ENCODE measurements at regions not wholly inside any gene's neighbourhood (a gene's known extent, or its start where the extent isn't known, plus 50 kb on each side); places are given as distances from the start of the nearest gene placed in this dataset.

DNA sequence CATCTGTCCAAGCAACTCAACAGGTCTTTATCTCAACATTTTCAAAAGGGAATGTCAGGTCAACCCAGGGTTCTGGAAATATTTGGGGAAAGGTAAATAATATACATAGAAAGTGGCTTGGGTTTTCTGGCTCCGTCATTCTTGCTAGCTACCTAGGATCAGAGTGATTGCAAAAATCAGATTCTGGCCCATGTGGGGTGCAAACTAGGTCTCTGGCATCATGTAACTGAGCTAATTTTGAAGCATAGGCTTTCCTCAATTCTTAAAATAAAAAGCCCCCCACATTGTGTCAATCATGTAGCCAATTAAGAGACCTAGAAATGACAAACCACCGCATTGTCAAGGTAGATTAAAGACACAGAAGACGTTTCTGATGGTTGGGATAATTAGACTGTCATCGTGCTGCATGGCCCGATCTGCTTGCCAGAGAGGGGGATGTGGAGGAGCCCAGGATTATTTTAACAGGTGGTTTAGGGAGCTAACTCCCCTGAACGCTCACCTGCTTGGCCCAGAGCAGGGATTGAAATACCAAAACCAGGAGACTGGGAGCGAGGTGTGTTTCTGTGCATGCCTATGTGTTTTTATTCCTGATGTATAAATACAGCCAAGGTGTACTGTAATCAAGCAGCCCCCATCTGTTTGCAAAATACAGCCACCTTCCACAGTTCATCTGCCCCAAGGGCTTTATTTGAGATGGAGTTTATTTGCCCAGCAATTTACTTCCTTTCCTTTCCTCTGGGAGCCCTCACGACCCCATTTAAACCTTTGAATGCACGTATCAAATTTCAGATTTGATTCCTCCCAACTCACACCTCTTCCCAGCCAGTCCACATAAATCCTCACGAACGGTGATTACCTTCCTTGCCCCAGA is 189.5 kb downstream of the TTC8 start:
- no peak for DNase-seq (ENCODE audit: low read depth in 4 of 4, low spot score in 3 of 4)

DNA sequence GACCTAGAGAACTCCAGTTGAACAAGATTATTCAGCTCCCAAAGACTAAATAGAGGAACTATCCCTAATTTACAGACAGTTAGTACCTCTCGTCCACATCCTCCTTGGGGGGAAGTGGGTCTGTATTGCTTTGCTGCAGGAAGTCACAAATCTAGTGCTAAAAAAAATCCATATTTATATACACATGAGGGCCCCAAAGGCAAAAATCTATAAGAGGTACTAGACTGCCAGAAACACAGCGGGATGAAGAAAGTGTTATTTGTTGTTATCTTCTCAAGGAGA is 190.1 kb downstream of the TTC8 start:
- DNase-seq (ENCODE audit: low read depth in 4 of 4, low spot score in 3 of 4), result no peak

DNA sequence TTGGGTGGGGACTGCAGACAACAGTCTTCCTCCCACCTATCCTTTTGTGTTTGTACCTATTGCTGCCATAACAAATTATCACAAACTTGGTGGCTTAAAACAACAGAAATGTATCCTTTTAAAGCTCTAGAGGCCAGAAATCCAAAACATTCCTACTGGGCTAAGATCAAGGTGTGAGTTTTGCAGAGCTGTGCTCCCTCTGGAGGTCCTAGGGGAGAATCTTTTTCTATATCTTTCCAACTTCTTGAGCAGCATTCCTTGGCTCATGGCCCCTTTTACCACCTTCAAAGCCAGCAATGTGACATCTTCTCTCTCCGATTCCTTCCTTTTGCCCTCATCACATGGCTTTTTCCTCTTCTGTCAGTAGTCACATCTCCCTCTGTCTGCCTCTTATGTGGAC is 190.6 kb downstream of the TTC8 start:
- no peak for DNase-seq (ENCODE audit: low read depth in 4 of 4, low spot score in 3 of 4)

DNA sequence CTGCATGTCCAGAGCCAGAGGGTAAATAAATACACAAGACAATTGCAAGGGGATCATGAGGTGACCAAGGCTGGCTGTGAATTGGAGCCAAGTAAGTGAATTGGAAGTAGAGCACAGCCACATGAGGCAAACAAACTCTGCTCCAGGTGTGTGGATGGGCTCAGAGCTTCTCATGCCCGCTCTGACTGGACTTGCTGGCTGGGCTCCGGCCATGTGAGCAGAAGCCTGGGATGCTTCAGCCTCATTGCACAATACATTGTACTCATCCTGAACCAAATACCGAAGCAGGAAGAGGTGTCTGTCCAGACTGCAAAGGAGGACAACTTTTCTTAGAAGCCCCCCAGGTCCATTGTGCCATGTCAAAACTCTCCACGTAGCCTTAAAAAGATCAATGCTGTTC is 193.0 kb downstream of the TTC8 start:
- DNase-seq (ENCODE audit: low read depth in 4 of 4, low spot score in 3 of 4), result no peak

DNA sequence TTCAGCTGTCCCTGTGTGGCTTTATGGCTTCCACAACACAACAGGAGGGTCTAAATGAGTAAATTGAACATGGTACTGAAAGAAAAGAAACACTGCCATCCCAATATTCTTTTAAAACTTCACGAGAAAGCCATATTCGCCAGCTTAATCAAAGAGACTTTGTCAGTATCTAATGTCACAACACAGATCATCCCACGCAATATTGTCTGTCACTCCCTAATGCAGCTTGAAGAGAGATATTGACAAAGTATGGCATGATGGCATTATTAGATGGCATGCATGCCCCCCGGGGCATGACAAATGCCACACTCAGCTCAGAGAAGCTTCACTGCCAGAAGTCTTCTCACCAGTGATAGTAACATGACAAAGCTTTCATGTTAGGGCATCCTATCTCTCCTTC is 197.8 kb downstream of the TTC8 start:
- DNase-seq (ENCODE audit: low read depth in 4 of 4, low spot score in 3 of 4), result no peak

DNA sequence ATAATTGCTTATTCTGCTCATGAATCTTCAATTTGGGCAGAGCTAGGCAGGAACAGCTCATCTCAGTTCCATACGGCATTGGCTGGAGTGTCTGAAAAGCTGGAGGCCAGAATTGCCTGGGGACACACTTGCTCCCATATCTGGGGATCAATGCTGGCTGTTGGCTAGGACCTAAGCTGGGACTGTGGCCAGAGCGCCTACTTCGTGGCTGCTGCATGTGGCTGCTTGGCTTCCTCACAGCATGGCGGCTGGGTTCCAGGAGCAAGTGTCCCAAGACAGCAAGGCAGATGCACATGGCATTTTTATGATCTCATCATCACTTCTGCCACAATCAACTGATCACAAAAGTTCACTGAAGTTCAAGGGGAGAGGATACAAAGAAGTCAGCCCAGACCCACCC is 200.2 kb downstream of the TTC8 start:
- no peak for DNase-seq (ENCODE audit: low read depth in 4 of 4, low spot score in 3 of 4)

DNA sequence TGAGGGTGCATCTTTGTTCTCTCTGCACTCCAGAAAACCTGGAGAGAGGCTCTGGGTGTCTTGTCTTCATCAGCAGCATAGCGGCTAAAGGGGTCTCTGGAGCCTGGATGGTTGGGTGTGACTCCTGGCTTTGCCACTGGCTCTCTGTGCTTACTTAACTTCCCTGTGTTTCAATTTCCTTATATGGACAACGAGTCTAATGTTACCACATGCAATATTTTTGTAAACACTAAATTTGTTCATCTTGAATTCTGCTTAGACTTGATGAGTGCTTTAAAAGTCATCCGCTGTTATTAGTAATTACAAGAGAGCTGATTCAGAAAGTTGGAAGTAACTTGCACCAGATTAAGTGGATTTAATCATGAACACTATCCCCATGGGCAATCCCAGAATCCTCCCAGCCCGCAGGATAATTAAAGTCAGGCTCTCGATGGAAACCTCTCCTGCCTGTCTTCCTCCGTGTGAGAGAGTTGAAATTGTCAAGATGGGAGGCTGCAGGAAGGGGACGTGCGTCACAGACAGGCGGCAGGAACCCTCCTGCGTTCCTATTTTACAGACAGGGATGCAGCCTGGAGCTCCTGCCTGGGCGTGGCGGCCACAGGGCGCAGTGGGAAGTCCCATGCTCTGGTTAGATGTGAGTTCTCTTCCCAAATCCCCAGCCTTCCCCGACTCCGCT is 201.2 kb downstream of the TTC8 start:
- no peak for DNase-seq (ENCODE audit: low read depth in 4 of 4, low spot score in 3 of 4)

DNA sequence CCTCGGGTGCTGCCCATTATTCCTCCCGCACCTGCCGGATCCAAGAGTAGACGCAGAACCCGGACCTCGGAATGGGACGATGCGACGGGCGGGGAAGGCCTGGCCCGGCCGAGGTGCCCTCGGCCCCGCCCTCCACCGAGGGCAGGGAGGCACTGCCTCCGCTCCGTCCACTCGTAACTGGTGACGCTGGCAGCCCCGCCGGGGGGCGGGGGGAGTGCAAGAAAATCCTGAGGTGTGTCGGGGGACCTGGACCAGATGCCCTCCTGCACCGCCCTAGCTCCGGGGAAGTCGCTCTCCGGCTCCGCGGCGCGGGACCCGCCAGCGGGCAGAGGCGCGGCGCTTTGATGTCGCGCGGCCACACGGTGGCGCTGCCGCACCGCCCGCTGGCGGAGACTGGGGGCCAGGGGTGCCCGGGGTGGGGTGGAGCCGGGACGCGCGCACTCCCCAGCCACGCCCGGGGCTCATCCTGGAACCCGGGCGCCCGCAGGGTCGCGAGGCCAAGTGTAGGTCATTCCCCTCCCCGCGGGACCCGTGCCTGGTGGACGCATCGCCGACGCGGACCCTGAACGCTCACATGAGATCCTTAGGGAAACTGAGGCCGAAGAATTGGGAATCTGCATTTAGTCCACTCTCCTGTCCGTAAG is 202.8 kb downstream of the TTC8 start:
- DNase-seq (ENCODE audit: low read depth in 4 of 4, low spot score in 3 of 4), result peak in 2 of 4 donors; percentile 31 to 34

DNA sequence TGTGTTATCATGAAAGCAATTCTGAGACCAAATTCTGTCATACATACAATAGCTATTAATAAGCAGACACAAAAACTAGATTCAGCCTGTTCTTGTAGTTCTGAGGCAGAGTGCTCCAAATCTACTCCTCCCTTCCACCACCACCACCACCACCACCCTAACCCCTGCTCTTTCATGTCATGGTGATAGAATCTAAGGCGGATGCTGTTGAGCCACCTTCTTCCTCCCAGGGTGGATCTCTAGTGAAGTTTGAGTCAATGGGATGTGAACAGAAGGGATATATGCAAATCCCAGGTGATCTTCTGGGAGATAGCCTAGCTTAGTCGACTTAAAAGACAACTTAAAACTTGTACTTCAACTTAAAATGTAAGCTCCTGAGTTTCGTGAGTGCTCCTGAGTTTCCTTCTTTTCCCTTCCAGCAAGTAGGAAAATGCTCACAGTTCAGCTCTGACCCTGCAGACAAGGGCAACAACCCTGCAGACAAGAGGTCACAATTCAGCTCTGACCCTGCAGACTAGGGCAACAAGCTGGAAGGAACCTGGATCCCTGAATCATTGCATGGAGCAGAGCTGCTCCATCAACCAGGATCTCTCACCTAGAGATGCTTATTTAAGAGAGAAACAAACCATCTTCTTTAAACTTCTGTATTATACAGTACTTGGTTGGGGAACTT is 204.1 kb downstream of the TTC8 start:
- DNase-seq (ENCODE audit: low read depth in 4 of 4, low spot score in 3 of 4), result no peak

DNA sequence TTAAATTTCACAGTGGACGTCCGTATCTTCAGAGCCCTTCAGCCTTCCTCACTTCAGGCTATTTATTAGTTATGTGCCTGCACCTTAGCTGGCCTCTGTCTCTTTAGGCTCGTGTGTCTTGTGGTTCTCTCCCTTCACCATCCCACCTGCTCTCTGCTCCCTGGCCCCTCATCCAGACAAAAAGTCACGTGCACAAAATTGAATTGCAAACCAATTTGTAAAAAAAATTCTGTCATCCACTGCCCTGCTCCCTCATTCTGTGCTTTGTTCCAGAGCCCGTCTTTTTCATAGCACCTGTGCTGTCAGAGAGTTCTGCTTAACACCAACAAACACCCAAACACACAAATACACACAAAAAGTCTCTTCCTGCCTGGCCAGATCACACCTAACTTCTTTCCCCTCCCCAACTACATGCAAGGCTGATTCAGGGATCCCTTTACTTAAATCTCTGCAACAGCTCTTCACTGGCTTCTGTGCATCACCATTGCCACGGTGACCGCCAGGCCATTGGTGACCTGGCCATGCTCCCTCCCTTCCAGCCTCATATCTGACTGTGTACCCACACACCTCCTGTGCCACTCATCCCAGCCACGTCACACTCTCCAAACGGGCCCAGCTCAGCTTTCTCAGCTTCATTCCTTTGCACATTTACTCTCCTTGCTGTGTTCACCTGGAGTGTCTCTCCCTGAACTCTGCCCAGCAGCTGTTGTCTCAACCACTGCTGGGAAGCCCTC is 205.7 kb downstream of the TTC8 start:
- DNase-seq (ENCODE audit: low read depth in 4 of 4, low spot score in 3 of 4), result no peak

DNA sequence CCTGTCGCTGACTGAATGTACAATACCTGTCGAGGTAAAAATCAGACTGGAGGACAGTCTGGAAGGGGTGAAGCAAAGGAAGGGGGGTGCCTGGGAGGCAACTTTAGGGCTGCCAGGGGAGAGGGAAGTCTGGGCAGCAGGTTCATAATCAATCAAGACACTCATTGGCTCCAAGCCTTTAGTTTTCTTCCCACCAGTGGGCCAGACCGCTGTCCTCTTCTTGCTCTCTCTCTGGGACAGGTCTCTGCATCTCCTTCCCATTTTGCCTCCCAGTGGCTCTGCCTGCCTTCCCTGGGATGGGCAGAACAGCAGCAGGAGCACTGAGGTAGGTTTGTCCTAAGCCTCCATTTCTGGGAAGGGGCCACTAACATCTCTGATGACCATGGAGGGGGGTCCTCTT is 206.5 kb downstream of the TTC8 start:
- DNase-seq (ENCODE audit: low read depth in 4 of 4, low spot score in 3 of 4), result no peak

DNA sequence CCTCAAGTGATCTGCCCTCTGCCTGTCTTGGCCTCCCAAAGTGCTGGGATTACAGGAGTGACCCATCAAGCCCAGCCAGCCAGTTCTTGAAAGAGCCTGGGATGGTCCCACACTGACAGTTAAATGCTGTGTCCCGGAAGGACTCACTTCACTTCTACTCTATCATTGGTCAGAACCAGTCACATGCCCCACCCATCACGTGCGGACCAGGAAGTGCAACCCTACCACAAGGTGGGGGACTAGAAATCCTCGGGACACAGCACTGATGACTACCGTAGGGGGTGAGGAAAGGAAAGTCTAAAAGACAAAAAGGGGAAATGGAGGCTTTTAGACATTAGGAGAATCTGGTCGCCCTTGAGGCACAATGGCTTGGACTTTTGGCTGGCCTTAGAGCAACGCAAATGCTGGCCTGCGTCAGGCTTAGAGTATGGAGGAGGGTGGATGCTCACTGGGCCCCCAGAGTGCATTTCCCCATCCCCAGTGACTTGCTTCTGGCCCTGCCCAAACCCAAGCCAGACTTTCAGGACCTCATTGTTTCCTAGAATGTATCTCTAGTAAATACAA is 207.7 kb downstream of the TTC8 start:
- no peak for DNase-seq (ENCODE audit: low read depth in 4 of 4, low spot score in 3 of 4)

DNA sequence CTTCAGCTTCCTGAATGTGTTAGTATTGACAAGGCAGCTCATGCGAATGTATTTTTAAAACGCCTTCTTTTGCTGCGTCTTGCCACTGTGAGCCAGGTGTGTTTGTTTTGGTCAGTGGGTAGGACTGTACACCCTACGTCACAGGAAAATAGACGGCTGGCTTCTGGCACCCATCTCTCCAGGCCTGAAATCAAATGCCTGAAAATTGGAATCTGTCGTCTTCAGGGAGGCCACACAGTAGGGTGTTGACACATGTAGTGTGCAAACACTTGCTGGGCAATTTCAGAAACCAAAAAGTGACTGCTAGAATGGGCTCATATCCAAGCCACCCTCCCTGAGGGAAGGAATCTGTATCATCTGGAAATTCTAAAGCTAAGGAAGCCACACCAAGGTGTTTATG is 209.3 kb downstream of the TTC8 start:
- no peak for DNase-seq (ENCODE audit: low read depth in 4 of 4, low spot score in 3 of 4)

DNA sequence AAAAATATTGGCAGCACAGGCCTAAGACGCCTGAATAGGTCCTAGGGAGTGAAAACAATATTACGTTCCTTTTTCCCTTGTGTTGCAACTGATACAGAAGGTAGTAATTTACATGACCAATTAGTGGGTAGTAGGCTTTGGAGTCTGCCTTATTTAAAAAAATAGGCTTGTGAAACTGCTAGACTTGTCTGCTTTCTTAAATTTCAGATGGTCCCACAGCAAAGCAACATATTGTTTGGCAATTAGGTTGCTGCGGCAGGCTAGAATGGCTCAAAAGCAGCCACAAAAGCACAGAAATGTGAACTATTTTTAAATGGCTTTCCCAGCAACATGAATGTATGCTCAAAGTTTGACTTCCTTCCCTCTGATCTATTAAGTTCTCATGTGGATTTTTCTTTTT is 211.9 kb downstream of the TTC8 start:
- DNase-seq (ENCODE audit: low read depth in 4 of 4, low spot score in 3 of 4), result no peak

DNA sequence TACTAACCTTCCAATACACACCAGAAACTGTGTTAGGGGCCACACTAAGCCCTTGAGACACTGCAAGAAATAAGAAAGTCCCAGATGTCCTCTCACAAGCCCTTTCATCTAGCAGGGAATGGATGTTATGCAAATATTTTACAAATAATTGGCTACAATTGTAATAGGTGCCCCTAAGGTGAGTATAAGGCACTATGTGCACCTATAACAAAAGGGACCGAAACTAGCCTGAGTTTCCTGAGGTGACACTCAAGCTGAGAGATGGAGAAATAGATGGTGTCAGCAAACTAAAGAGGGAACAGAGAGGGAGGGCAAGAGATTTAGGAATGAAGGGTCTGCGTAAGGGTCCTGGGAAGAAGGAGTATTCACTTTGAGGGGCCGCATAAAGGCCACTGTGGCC is 212.6 kb downstream of the TTC8 start:
- DNase-seq (ENCODE audit: low read depth in 4 of 4, low spot score in 3 of 4), result no peak

DNA sequence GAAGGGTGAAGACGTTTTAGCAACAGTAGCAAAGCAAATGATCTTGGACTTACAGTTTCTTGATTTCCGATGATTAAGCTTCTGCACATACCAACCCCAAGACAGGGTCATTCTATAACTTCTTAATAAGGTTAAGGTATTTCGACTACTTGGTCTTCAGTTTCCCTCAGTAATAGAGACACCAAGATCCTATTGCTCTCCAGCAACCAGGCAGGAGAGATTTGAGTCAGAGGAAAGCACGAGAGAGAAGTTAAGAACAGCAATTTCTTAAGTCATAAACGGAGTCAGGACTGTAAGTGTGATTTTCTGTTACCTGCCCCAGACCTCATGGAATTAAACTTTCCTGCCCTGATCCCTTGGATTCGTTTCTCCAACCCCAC is 215.6 kb downstream of the TTC8 start:
- DNase-seq (ENCODE audit: low read depth in 4 of 4, low spot score in 3 of 4), result no peak

DNA sequence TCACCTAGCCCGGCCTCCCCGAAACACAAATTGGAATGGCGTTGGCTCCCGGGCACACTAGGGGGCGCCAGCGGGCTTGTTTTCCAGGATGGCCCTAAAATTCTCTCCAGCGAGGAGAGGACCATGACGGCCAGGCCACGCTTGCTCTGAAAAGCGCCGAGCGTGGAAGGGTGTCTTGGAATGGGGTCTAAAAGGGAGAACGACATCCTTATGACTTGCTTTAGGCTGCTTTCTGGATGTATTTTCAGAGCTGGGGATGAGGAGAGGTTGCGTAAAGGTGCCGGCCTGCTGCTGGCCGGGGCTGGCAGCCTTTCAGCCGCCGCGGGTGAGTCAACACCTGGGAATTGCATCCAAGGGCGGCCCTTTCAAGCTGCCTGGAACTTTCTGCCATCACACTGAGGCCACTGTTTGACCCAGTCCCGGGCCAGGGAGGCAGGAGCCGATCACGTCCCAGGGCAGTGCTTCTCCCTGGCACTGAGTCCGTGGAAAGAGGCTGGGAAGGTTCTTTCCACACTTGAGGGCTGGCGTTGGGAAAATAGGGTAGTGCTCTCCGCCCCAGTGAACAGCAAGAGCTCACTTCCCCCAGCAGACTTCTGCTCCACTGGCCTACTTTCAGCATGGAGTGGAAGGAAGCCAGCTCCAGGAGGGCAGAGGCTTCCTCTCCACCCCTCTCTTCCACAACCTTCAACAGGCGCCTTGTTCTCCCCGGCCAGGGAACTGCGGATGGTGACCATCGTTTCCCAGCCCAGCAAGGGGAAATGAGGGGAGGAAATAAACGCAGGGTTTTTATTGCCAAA is 216.2 kb downstream of the TTC8 start:
- peak; percentile 75 to 79 (median 77) for DNase-seq (ENCODE audit: low read depth in 4 of 4, low spot score in 3 of 4)

DNA sequence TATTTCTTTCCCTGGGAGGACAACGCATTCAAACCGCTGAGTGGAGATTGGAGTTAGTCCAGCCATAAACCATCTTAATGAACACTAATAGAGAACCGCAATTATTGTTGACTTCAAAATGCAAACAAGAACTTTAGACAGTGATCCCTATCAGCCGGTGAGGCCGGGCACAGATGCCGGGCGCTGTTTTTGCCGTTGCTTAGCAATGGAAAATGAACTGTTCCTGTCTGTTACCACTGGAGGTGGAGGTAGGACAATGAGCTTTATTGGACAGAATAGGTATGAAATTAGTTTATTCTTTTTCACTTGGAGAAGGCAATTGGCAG is 216.8 kb downstream of the TTC8 start:
- DNase-seq (ENCODE audit: low read depth in 4 of 4, low spot score in 3 of 4), result peak in 3 of 4 donors; percentile 36 to 51 (median 48)

DNA sequence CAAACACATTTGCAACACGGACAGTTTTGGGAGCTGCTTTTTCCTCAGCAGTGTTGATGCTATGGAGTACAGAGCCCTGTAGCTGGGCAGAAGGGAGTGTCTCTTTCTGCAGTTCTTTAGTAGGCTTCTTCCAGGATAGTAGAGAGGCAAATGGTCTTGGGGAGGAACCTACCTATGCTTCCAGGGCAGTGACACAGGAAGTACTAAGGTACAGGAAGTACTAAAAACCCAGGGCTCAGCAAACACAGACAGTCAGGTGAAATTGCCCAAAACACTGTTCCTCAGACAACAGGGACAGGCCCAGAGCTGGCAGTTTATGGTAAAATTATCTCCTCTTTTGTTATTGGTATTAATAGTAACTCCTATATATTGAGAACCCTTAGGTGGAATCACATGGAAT is 217.6 kb downstream of the TTC8 start:
- no peak for DNase-seq (ENCODE audit: low read depth in 4 of 4, low spot score in 3 of 4)

DNA sequence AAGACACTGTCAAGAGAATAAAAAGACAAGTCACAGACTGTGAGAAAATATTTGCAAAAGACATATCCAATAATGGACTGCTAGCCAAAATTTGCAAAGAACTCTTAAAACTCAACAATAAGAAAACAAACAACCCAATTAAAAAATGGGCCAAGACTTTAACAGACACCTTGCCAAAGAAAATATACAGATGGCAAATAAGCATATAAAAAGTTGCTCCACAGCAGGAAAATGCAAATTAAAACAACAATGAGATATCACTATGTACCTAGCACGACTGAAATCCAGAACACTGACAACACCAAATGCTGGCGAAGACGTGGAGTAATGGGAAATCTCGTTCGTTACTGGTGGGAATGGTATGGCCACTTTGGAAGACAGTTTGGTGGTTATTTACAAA is 228.9 kb downstream of the TTC8 start:
- DNase-seq (ENCODE audit: low read depth in 4 of 4, low spot score in 3 of 4), result no peak
